Mesenchymal stem cell (in vitro differentiated cells and primary cell): ENCODE measurements at regions not wholly inside any gene's neighbourhood (a gene's known extent, or its start where the extent isn't known, plus 50 kb on each side); places are given as distances from the start of the nearest gene placed in this dataset.

ENCODE experiments used
- DNase-seq: peaks from one replicate; pipeline ENCODE4 v3.0.0-alpha.2; 2013
- H2AFZ ChIP-seq: one replicate; pipeline ENCODE4 v1.6.1; 2013; ENCODE audit warnings: low read depth, mild to moderate bottlenecking, control low read depth, inconsistent platforms, low read length, moderate library complexity
- H2AK5ac ChIP-seq: 2 replicates; pipeline ENCODE4 v1.6.1; 2013; ENCODE audit warnings: low read length, moderate library complexity, mild to moderate bottlenecking, inconsistent platforms; ENCODE audit not compliant: severe bottlenecking
- H2BK120ac ChIP-seq: one replicate; pipeline ENCODE4 v1.6.1; 2013; ENCODE audit warnings: low read depth, mild to moderate bottlenecking, inconsistent platforms, low read length, moderate library complexity
- H2BK12ac ChIP-seq, 2 experiments: one replicate each; pipeline ENCODE4 v1.6.1; 2013; ENCODE audit warnings: inconsistent platforms in 2 of 2, low read length in 2 of 2, mild to moderate bottlenecking in 2 of 2, moderate library complexity in 2 of 2, control low read depth in 1 of 2
- H2BK15ac ChIP-seq: one replicate; pipeline ENCODE4 v1.6.1; 2013; ENCODE audit warnings: mild to moderate bottlenecking, low read depth, inconsistent platforms; ENCODE audit not compliant: poor library complexity, severe bottlenecking
- H2BK5ac ChIP-seq: 2 replicates; pipeline ENCODE4 v1.6.1; 2013; ENCODE audit warnings: low read depth, mild to moderate bottlenecking, low read length, control low read depth, inconsistent platforms; ENCODE audit not compliant: poor library complexity, severe bottlenecking
- H3K14ac ChIP-seq, 2 experiments: one replicate each; pipeline ENCODE4 v1.6.1; 2013; ENCODE audit warnings: inconsistent platforms in 2 of 2, low read length in 2 of 2, control low read depth in 1 of 2, mild to moderate bottlenecking in 1 of 2, moderate library complexity in 1 of 2
- H3K18ac ChIP-seq, 2 experiments: one replicate each; pipeline ENCODE4 v1.6.1; 2013; ENCODE audit warnings: inconsistent platforms in 2 of 2, low read length in 2 of 2, control low read depth in 1 of 2, low read depth in 1 of 2, mild to moderate bottlenecking in 1 of 2
- H3K23ac ChIP-seq, 2 experiments: one replicate each; pipeline ENCODE4 v1.6.1; 2013; ENCODE audit warnings: inconsistent platforms in 2 of 2, low read length in 2 of 2, mild to moderate bottlenecking in 2 of 2, moderate library complexity in 2 of 2, control low read depth in 1 of 2
- H3K27ac ChIP-seq: 2 replicates; pipeline ENCODE4 v1.5.1; 2013; ENCODE audit warnings: mild to moderate bottlenecking, moderate library complexity, low read length, control low read depth, inconsistent platforms; ENCODE audit not compliant: poor library complexity, severe bottlenecking
- H3K27me3 ChIP-seq, 2 experiments: 2 replicates each; pipeline versions ENCODE4 v1.6.1 to v1.7.0; 2013; ENCODE audit warnings: low read length in 2 of 2, mild to moderate bottlenecking in 2 of 2, moderate library complexity in 2 of 2, control low read depth in 1 of 2, inconsistent platforms in 1 of 2; ENCODE audit not compliant: control insufficient read depth in 1 of 2, insufficient read depth in 1 of 2
- H3K36me3 ChIP-seq, 2 experiments: 2 replicates each; pipeline versions ENCODE4 v1.6.1 to v1.7.0; 2013; ENCODE audit warnings: low read length in 2 of 2, control low read depth in 1 of 2, inconsistent platforms in 1 of 2, low read depth in 1 of 2, mild to moderate bottlenecking in 1 of 2; ENCODE audit not compliant: insufficient read depth in 2 of 2, control insufficient read depth in 1 of 2
- H3K4ac ChIP-seq, 2 experiments: one replicate each; pipeline ENCODE4 v1.6.1; 2013; ENCODE audit warnings: inconsistent platforms in 2 of 2, low read length in 2 of 2, mild to moderate bottlenecking in 2 of 2, moderate library complexity in 2 of 2, control low read depth in 1 of 2, low read depth in 1 of 2
- H3K4me1 ChIP-seq: 2 replicates; pipeline ENCODE4 v1.6.1; 2013; ENCODE audit warnings: low read depth, low read length, control low read depth; ENCODE audit not compliant: control insufficient read depth, insufficient read depth
- H3K4me2 ChIP-seq: 2 replicates; pipeline ENCODE4 v1.6.1; 2013; ENCODE audit warnings: low read length, mild to moderate bottlenecking, inconsistent platforms; ENCODE audit not compliant: poor library complexity, severe bottlenecking
- H3K4me3 ChIP-seq, 2 experiments: 2 replicates each; pipeline versions ENCODE4 v1.5.1 to v1.7.0; 2013; ENCODE audit warnings: low read length in 2 of 2, mild to moderate bottlenecking in 2 of 2, control low read depth in 1 of 2, low read depth in 1 of 2; ENCODE audit not compliant: insufficient read depth in 1 of 2
- H3K79me1 ChIP-seq: replicated peaks from 2 replicates; pipeline ENCODE4 v1.6.1; 2013; ENCODE audit warnings: mild to moderate bottlenecking, control low read depth, low read length, inconsistent platforms; ENCODE audit not compliant: poor library complexity, severe bottlenecking
- H3K9ac ChIP-seq: 2 replicates; pipeline ENCODE4 v1.7.0; 2013; ENCODE audit warnings: mild to moderate bottlenecking, low read length, moderate library complexity
- H3K9me3 ChIP-seq: 2 replicates; pipeline ENCODE4 v1.7.0; 2013; ENCODE audit warnings: mild to moderate bottlenecking, low read length; ENCODE audit not compliant: control insufficient read depth
- H4K8ac ChIP-seq: one replicate; pipeline ENCODE4 v1.6.1; 2013; ENCODE audit warnings: inconsistent platforms, mild to moderate bottlenecking, low read length, moderate library complexity
- H4K91ac ChIP-seq: one replicate; pipeline ENCODE4 v1.6.1; 2013; ENCODE audit warnings: mild to moderate bottlenecking, low read length, inconsistent platforms
- WGBS: methylation state at CpG from one replicate; pipeline ENCODE4 v1.1.7; 2013; ENCODE audit warnings: mixed read lengths; 5-methylcytosine and 5-hydroxymethylcytosine counted together

DNA sequence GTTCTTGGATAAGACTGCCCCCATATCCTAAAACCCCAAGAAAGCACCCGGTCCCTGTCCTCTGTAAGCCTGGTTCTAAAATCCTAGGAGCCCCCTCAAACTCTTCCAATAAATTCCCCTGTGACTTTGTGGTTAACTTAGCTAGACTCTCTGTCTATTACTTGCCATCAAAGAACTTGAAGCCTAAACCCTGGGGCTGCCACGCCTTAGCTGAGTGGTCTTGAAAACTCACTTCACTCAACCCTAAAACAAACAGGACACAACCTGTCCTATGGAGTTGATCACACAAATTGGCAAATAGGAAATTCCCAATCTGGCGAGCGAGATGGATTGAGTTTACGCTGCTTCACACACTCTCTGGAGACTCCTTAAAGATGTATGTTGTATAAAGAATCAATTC is 191.4 kb upstream of the SVIL start:
- H2AFZ ChIP-seq, result no peak overlapping the region
- H3K9me3 ChIP-seq, result peaks cover 6% of the 10 kb centered on the region
- no peak overlapping the region for H3K18ac ChIP-seq
- no peak overlapping the region for H4K91ac ChIP-seq
- 92% methylated on average over 2 of the region's 5 CpGs for WGBS
- no peak overlapping the region for H3K4me3 ChIP-seq
- H2BK5ac ChIP-seq, result no peak overlapping the region
- H3K27ac ChIP-seq, result no peak overlapping the region
- peaks cover 0 to 14% of the 10 kb centered on the region in 2 experiments for H3K27me3 ChIP-seq
- H3K9ac ChIP-seq, result no peak overlapping the region
- H3K4me2 ChIP-seq, result no peak overlapping the region
- no peak overlapping the region for H3K14ac ChIP-seq
- H2BK15ac ChIP-seq, result peak overlapping the region; percentile 56
- H2AK5ac ChIP-seq, result no peak overlapping the region
- peak overlapping the region; percentile 8 to 71 for H2BK12ac ChIP-seq
- DNase-seq, result no peak
- no peaks in the 10 kb centered on the region for H3K4me1 ChIP-seq
- no peak overlapping the region for H4K8ac ChIP-seq
- no peak overlapping the region for H2BK120ac ChIP-seq
- H3K79me1 ChIP-seq, result no peaks in the 10 kb centered on the region
- H3K36me3 ChIP-seq, result no peaks in the 10 kb centered on the region
- peak overlapping the region in 1 of 2 experiments; percentile 42 for H3K4ac ChIP-seq
- H3K23ac ChIP-seq, result no peak overlapping the region

- H3K9ac ChIP-seq, result no peak overlapping the region
- H3K4ac ChIP-seq, result no peak overlapping the region
- no peaks in the 10 kb centered on the region for H3K79me1 ChIP-seq
- H2BK120ac ChIP-seq, result no peak overlapping the region
- H3K18ac ChIP-seq, result no peak overlapping the region
- no peaks in the 10 kb centered on the region for H3K36me3 ChIP-seq
- no peak overlapping the region for H3K14ac ChIP-seq
- no peak overlapping the region for H2AFZ ChIP-seq
- peaks cover 5% of the 10 kb centered on the region for H3K4me1 ChIP-seq
- H4K91ac ChIP-seq, result no peak overlapping the region
- peaks cover 0 to 22% of the 10 kb centered on the region in 2 experiments for H3K27me3 ChIP-seq
- no peak overlapping the region for H3K23ac ChIP-seq
- H2BK5ac ChIP-seq, result no peak overlapping the region
- WGBS, result 71% methylated on average over 7 of the region's 7 CpGs
- no peak overlapping the region for H2BK15ac ChIP-seq
- no peak overlapping the region for H3K4me2 ChIP-seq
- no peak overlapping the region for H3K27ac ChIP-seq
- no peak for DNase-seq
- no peaks in the 10 kb centered on the region for H3K9me3 ChIP-seq
- H3K4me3 ChIP-seq, result no peak overlapping the region
- no peak overlapping the region for H2BK12ac ChIP-seq
- H2AK5ac ChIP-seq, result no peak overlapping the region
- no peak overlapping the region for H4K8ac ChIP-seq
Observed at GRCh38 chr10:29823553-29824080, 188.8 kb upstream of the SVIL start.

DNA sequence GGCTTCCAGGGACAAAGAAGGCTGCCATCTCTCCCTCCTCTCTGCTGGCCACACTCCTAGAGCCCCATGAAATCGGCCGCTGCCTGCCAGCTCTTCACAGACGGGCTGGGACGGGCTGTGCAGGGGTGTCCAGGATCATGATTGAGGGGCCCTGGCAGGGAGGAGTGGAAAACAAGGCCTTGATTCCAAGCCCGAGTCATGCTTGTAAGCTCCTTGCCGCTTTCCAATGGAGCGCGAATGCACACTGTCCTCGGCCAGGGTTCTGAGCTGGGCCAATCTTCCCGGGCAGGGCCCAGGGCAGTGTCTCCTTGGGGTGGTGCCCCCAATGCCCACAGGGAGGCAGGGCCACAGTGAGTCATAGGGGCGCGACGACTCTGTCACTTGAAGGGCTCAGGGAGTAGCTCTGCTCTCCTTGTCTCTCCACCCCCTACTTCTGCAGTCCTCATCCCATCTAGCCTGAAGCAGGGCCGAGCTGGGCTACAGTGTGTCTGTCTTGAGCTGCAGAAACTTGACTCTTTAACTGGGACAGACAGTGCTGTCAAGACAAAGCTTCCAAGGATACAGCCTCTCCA is 186.2 kb upstream of the SVIL start:
- Histone ChIP-seq H2BK15ac (no peak overlapping the region), H4K91ac (peak overlapping the region; percentile 70), H3K18ac (peak overlapping the region; percentile 44 to 57), H3K4me3 (no peak overlapping the region), H4K8ac (peak overlapping the region; percentile 45), H3K79me1 (no peaks in the 10 kb centered on the region), H3K27ac (no peak overlapping the region), H3K4me1 (peaks cover 5% of the 10 kb centered on the region), H2BK12ac (peak overlapping the region; percentile 14 to 97), H3K9me3 (no peaks in the 10 kb centered on the region), H3K4ac (peak overlapping the region in 1 of 2 experiments; percentile 59), H3K4me2 (no peak overlapping the region), H3K27me3 (peaks cover 0 to 30% of the 10 kb centered on the region in 2 experiments), H3K36me3 (no peaks in the 10 kb centered on the region), H2AK5ac (peak overlapping the region; percentile 3), H3K9ac (peak overlapping the region; percentile 20), H2AFZ (no peak overlapping the region), H2BK5ac (no peak overlapping the region), H3K23ac (peak overlapping the region in 1 of 2 experiments; percentile 32), H3K14ac (peak overlapping the region in 1 of 2 experiments; percentile 9), H2BK120ac (no peak overlapping the region)
- no peak for DNase-seq
- 89% methylated on average over 14 of the region's 14 CpGs for WGBS

- Histone ChIP-seq H2BK12ac (peak overlapping the region in 1 of 2 experiments; percentile 52), H3K79me1 (no peaks in the 10 kb centered on the region), H3K4ac (peak overlapping the region in 1 of 2 experiments; percentile 38), H3K27ac (no peak overlapping the region), H3K4me2 (no peak overlapping the region), H2AFZ (peak overlapping the region; percentile 64), H2BK120ac (no peak overlapping the region), H3K36me3 (no peaks in the 10 kb centered on the region), H4K91ac (no peak overlapping the region), H3K4me1 (peaks cover 9% of the 10 kb centered on the region), H3K18ac (no peak overlapping the region), H3K9ac (no peak overlapping the region), H2BK15ac (no peak overlapping the region), H2AK5ac (no peak overlapping the region), H2BK5ac (no peak overlapping the region), H3K23ac (no peak overlapping the region), H4K8ac (peak overlapping the region; percentile 35), H3K9me3 (no peaks in the 10 kb centered on the region), H3K4me3 (no peak overlapping the region), H3K14ac (peak overlapping the region in 1 of 2 experiments; percentile 13), H3K27me3 (peaks cover 0 to 23% of the 10 kb centered on the region in 2 experiments)
- DNase-seq, result no peak
- 95% methylated on average over 13 of the region's 14 CpGs for WGBS
Observed at GRCh38 chr10:29816801-29817558, 182.2 kb upstream of the SVIL start.
